K562 (cell line): ENCODE measurements at regions not wholly inside any gene's neighbourhood (a gene's known extent, or its start where the extent isn't known, plus 50 kb on each side); places are given as distances from the start of the nearest gene placed in this dataset.

Source experiments
- ATF1 ChIP-seq, 2 experiments: fragments of 450-650 bp in 1 of 2; IDR thresholded peaks; 2 replicates each; pipeline ENCODE4 v1.6.1; 2016; ENCODE audit warnings: missing compliant biosample characterization in 1 of 2, missing genetic modification characterization in 1 of 2
- C11orf30 ChIP-seq: fragments of 450-650 bp; IDR thresholded peaks from 2 replicates; pipeline ENCODE4 v1.6.1; 2016; ENCODE audit warnings: low read depth, mild to moderate bottlenecking
- CEBPG ChIP-seq, 3 experiments: fragments of 200-800 bp in 1 of 3; sonication (Bioruptor generic) in 1 of 3; sonication (generic) in 1 of 3; formaldehyde crosslinking in 1 of 3; IDR thresholded peaks in 2 of 3; conservative IDR thresholded peaks in 1 of 3; 2 replicates each; pipeline versions ENCODE4 v1.6.1 to v1.8.0; 2016 to 2022; ENCODE audit warnings: missing compliant biosample characterization in 2 of 3, missing genetic modification characterization in 2 of 3, mild to moderate bottlenecking in 1 of 3, missing genetic modification reagents in 1 of 3
- CHD2 ChIP-seq: IDR thresholded peaks from 2 replicates; pipeline ENCODE4 v1.6.1; 2011; ENCODE audit warnings: low read depth, low read length
- ERF ChIP-seq: fragments of 450-650 bp; formaldehyde crosslinking; IDR thresholded peaks from 2 replicates; pipeline ENCODE4 v1.4.0; 2020; ENCODE audit warnings: mild to moderate bottlenecking, mixed read lengths
- ETV5 ChIP-seq: sonication (generic); formaldehyde crosslinking; IDR thresholded peaks from 2 replicates; pipeline ENCODE4 v1.4.0; 2020; ENCODE audit warnings: low read depth, mild to moderate bottlenecking, missing genetic modification reagents
- FOXA3 ChIP-seq, 2 experiments: fragments of 450-650 bp in 1 of 2; sonication (generic) in 1 of 2; formaldehyde crosslinking; IDR thresholded peaks in 1 of 2; conservative IDR thresholded peaks in 1 of 2; 2 replicates each; pipeline versions ENCODE4 v1.4.0 to v1.8.0; 2020 to 2022; ENCODE audit warnings: mild to moderate bottlenecking in 2 of 2, missing genetic modification reagents in 1 of 2
- FOXM1 ChIP-seq, 2 experiments: fragments of 450-650 bp in 1 of 2; sonication (generic) in 1 of 2; formaldehyde crosslinking in 1 of 2; IDR thresholded peaks; 2 replicates each; pipeline versions ENCODE4 v1.6.1 to v1.9.0; 2017 to 2022; ENCODE audit warnings: low read depth in 2 of 2, mild to moderate bottlenecking in 2 of 2, missing genetic modification reagents in 1 of 2, moderate library complexity in 1 of 2
- HEY1 ChIP-seq: fragments of 250-450 bp; sonication (Bioruptor Pico); IDR thresholded peaks from 2 replicates; pipeline ENCODE4 v1.5.0; 2020; ENCODE audit warnings: mild to moderate bottlenecking, moderate library complexity, borderline replicate concordance
- KDM4B ChIP-seq, 2 experiments: fragments of 450-650 bp in 1 of 2; sonication (generic) in 1 of 2; IDR thresholded peaks; 2 replicates each; pipeline ENCODE4 v1.6.1; 2016 to 2017; ENCODE audit warnings: borderline replicate concordance in 2 of 2, antibody characterized with exemption in 1 of 2, low read depth in 1 of 2, mild to moderate bottlenecking in 1 of 2
- MAFK ChIP-seq: IDR thresholded peaks from 2 replicates; pipeline ENCODE4 v1.6.1; 2011; ENCODE audit warnings: low read length, improper control_type of control experiment
- MBD2 ChIP-seq: sonication (generic); IDR thresholded peaks from 2 replicates; pipeline ENCODE4 v1.6.1; 2016; ENCODE audit warnings: low read depth, borderline replicate concordance
- MCM2 ChIP-seq: fragments of 450-650 bp; IDR thresholded peaks from 2 replicates; pipeline ENCODE4 v1.6.1; 2017; ENCODE audit warnings: low read depth, mild to moderate bottlenecking
- MCM3 ChIP-seq: fragments of 450-650 bp; IDR thresholded peaks from 2 replicates; pipeline ENCODE4 v1.6.1; 2016
- SAFB2 ChIP-seq: fragments of 200-400 bp; formaldehyde crosslinking; IDR thresholded peaks from 2 replicates; pipeline ENCODE4 v1.6.1; 2018; ENCODE audit warnings: borderline replicate concordance, low read length, low read depth, moderate library complexity; ENCODE audit not compliant: severe bottlenecking
- STAT5B ChIP-seq: fragments of 250-450 bp; sonication (Bioruptor Pico); IDR thresholded peaks from 2 replicates; pipeline ENCODE4 v1.8.0; 2021; ENCODE audit warnings: mild to moderate bottlenecking, inconsistent platforms
- WHSC1 ChIP-seq: IDR thresholded peaks from one replicate; pipeline ENCODE4 v1.6.1; 2012; ENCODE audit warnings: low read length, control low read depth, inconsistent platforms
- ZEB2 ChIP-seq: fragments of 450-650 bp; IDR thresholded peaks from 2 replicates; pipeline ENCODE4 v1.6.1; 2016
- ZNF212 ChIP-seq: fragments of 450-650 bp; formaldehyde crosslinking; IDR thresholded peaks from 2 replicates; pipeline ENCODE4 v1.4.0; 2020; ENCODE audit warnings: mild to moderate bottlenecking
- ZNF717 ChIP-seq: fragments of 250-450 bp; sonication (Bioruptor Pico); IDR thresholded peaks from 2 replicates; pipeline ENCODE4 v1.5.0; 2021
- TF ChIP-seq, protein P1 (sequence below), 2 experiments: fragments of 250-450 bp in 1 of 2; fragments of 450-650 bp in 1 of 2; sonication (Bioruptor Pico) in 1 of 2; IDR thresholded peaks; 2 replicates each; pipeline versions ENCODE4 v1.6.1 to v1.8.0; 2016 to 2021; ENCODE audit warnings: mild to moderate bottlenecking in 2 of 2, moderate library complexity in 2 of 2, missing compliant biosample characterization in 1 of 2, missing genetic modification characterization in 1 of 2
- TF ChIP-seq, protein P2 (sequence below): sonication (generic); formaldehyde crosslinking; IDR thresholded peaks from 2 replicates; pipeline ENCODE4 v1.8.1; 2023; ENCODE audit warnings: mild to moderate bottlenecking, missing genetic modification reagents
- TF ChIP-seq, protein P3 (sequence below): sonication (generic); formaldehyde crosslinking; IDR thresholded peaks from 2 replicates; pipeline ENCODE4 v1.9.0; 2022; ENCODE audit warnings: mild to moderate bottlenecking, missing genetic modification reagents
- TF ChIP-seq, protein P4 (sequence below): conservative IDR thresholded peaks from 2 replicates; pipeline ENCODE4 v1.6.1; 2011; ENCODE audit warnings: low read depth, mild to moderate bottlenecking, low read length; ENCODE audit not compliant: control insufficient read depth
- TF ChIP-seq, protein P5 (sequence below): sonication (generic); formaldehyde crosslinking; IDR thresholded peaks from 2 replicates; pipeline ENCODE4 v1.9.0; 2022; ENCODE audit warnings: mild to moderate bottlenecking, missing genetic modification reagents

DNA sequence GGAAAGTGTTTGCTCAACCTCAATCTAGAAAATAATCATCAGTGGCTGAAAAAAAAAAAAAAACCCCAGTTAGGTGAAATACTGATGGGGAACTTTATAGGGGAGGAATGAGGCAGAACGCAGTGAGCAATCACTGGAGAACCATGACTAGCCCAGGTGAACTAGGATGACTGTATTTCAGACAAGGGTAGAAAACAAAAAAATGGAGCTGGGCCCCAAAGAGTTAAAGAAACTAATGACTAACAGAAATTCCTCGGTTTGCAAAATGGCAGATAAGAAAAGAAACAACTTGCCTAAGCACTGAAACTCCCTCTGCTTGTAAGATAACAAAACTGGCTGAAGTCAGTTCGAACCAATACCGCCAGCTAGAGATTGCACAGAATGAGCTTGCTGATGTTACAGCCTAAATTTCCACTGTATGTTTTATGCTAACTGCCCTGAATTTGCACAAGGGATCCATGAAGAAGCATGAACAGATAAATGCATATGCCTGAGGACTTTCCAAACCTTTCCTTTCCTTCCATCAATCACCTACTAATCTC is 245.9 kb downstream of the METTL4 start (continued):
- TF ChIP-seq, protein P1, sequence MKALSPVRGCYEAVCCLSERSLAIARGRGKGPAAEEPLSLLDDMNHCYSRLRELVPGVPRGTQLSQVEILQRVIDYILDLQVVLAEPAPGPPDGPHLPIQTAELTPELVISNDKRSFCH (CRISPR knock-in tag; IDR thresholded peaks at IDR 0.05): no peak
- TF ChIP-seq, protein P1 (tag; IDR thresholded peaks at IDR 0.05): no peak
- TF ChIP-seq MCM2 (no peak), MAFK (peak; percentile 60), HEY1 (CRISPR knock-in tag) (no peak), FOXM1 (IDR thresholded peaks at IDR 0.05; ENCODE audit: low read depth) (peak; percentile 94), FOXM1 (CRISPR knock-in tag; IDR thresholded peaks at IDR 0.05; ENCODE audit: low read depth) (no peak), MCM3 (no peak), STAT5B (CRISPR knock-in tag) (no peak), ZNF717 (no peak), ZNF212 (CRISPR knock-in tag) (no peak), WHSC1 (no peak), MBD2 (peak; percentile 58), FOXA3 (CRISPR knock-in tag; conservative IDR thresholded peaks at IDR 0.05 in 1 of 2, IDR thresholded peaks at IDR 0.05 in 1 of 2) (no peak), SAFB2 (no peak), KDM4B (IDR thresholded peaks at IDR 0.05; ENCODE audit: borderline replicate concordance in 2 of 2, low read depth in 1 of 2) (no peak), ZEB2 (peak; percentile 91), ETV5 (CRISPR knock-in tag) (no peak), ATF1 (CRISPR knock-in tag; IDR thresholded peaks at IDR 0.05) (no peak), ATF1 (tag; IDR thresholded peaks at IDR 0.05) (peak; percentile 48; the same call in 1 of the 2 replicates), CHD2 (no peak), C11orf30 (peak; percentile 65; the same call in 1 of the 2 replicates), ERF (no peak), CEBPG (CRISPR knock-in tag; IDR thresholded peaks at IDR 0.05) (peak; percentile 63), CEBPG (tag; conservative IDR thresholded peaks at IDR 0.05 in 1 of 2, IDR thresholded peaks at IDR 0.05 in 1 of 2) (peak; percentile 43 to 82)
- TF ChIP-seq, protein P2, sequence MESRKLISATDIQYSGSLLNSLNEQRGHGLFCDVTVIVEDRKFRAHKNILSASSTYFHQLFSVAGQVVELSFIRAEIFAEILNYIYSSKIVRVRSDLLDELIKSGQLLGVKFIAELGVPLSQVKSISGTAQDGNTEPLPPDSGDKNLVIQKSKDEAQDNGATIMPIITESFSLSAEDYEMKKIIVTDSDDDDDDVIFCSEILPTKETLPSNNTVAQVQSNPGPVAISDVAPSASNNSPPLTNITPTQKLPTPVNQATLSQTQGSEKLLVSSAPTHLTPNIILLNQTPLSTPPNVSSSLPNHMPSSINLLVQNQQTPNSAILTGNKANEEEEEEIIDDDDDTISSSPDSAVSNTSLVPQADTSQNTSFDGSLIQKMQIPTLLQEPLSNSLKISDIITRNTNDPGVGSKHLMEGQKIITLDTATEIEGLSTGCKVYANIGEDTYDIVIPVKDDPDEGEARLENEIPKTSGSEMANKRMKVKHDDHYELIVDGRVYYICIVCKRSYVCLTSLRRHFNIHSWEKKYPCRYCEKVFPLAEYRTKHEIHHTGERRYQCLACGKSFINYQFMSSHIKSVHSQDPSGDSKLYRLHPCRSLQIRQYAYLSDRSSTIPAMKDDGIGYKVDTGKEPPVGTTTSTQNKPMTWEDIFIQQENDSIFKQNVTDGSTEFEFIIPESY (CRISPR knock-in tag): no peak
- TF ChIP-seq, protein P3, sequence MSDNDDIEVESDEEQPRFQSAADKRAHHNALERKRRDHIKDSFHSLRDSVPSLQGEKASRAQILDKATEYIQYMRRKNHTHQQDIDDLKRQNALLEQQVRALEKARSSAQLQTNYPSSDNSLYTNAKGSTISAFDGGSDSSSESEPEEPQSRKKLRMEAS (CRISPR knock-in tag): no peak
- TF ChIP-seq, protein P4, sequence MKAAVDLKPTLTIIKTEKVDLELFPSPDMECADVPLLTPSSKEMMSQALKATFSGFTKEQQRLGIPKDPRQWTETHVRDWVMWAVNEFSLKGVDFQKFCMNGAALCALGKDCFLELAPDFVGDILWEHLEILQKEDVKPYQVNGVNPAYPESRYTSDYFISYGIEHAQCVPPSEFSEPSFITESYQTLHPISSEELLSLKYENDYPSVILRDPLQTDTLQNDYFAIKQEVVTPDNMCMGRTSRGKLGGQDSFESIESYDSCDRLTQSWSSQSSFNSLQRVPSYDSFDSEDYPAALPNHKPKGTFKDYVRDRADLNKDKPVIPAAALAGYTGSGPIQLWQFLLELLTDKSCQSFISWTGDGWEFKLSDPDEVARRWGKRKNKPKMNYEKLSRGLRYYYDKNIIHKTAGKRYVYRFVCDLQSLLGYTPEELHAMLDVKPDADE: no peak
- TF ChIP-seq, protein P5, sequence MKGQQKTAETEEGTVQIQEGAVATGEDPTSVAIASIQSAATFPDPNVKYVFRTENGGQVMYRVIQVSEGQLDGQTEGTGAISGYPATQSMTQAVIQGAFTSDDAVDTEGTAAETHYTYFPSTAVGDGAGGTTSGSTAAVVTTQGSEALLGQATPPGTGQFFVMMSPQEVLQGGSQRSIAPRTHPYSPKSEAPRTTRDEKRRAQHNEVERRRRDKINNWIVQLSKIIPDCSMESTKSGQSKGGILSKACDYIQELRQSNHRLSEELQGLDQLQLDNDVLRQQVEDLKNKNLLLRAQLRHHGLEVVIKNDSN (CRISPR knock-in tag): no peak
